ENCODE measurements at regions not wholly inside any gene's neighbourhood (a gene's known extent, or its start where the extent isn't known, plus 50 kb on each side); places are given as distances from the start of the nearest gene placed in this dataset.

DNA sequence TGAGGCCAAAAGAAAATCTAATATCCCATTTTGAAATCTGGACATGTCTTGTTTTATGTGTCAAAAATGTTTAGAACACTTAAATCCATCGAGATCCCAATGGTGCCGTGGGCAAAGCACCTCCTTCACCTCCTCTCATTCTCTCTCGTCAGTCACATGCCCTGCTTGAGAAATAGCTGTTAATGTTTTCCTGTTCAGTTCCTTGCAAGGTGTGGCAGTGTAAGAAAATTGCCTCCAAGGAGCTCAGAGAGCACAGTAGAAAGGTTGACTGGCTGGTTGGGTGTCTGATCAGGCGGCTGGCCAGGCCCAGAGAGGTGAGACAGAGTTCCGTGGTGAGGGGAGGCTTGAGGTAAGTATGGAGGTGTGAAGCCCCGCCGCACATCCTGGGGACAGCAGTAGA lies 210.2 kb downstream of the TSN start:
- peaks cover 0 to 2% (median 0%) of the 10 kb centered on the region in 3 donors for H3K27me3 ChIP-seq (ENCODE audit: control insufficient read depth in 3 of 3, insufficient read depth in 3 of 3, low read length in 3 of 3)
- WGBS, 3 donors: 59 to 75% (median 63%) methylated on average over 7 of the region's 7 CpGs
- no peak overlapping the region for H3K4me3 ChIP-seq (ENCODE audit: low read depth in 1 of 3, low read length in 3 of 3)
- FAIRE-seq: no peak
- H3K4me1 ChIP-seq (ENCODE audit: control insufficient read depth in 3 of 3, insufficient read depth in 2 of 3, low read depth in 1 of 3, low read length in 2 of 3): no peaks in the 10 kb centered on the region
- no peaks in the 10 kb centered on the region for H3K9me3 ChIP-seq (ENCODE audit: control insufficient read depth in 2 of 2, insufficient read depth in 1 of 2, low read depth in 1 of 2, low read length in 1 of 2)
- no peaks in the 10 kb centered on the region for H3K36me3 ChIP-seq (ENCODE audit: control insufficient read depth in 3 of 3, insufficient read depth in 2 of 3, low read depth in 1 of 3, low read length in 3 of 3)
- peak in 1 of 2 donors; percentile 77 for DNase-seq
- peak overlapping the region in 1 of 3 donors; percentile 57 for H3K27ac ChIP-seq (ENCODE audit: low read depth in 1 of 3, low read length in 2 of 3)

DNA sequence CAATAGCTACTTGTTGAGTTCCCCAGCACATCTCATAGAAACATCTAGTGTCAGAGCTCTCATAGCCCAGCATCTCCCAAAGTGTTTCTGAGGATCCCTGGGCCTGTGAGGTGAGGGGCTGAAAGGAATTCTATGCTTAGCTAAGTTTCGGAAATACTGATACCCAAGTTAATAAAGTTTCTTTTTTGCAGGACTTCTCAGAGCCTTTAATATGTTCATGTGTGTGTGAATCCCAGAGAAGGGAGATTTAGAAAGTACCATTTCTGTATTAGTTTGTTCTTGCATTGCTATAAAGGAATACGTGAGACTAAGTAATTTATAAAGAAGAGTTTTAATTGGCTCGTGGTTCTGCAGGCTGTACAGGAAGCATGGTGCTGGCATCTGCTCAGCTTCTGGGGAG lies 211.2 kb downstream of the TSN start:
- Histone ChIP-seq H3K4me3 (ENCODE audit: low read depth in 1 of 3, low read length in 3 of 3) (no peak overlapping the region), H3K4me1 (ENCODE audit: control insufficient read depth in 3 of 3, insufficient read depth in 2 of 3, low read depth in 1 of 3, low read length in 2 of 3) (no peaks in the 10 kb centered on the region), H3K9me3 (ENCODE audit: control insufficient read depth in 2 of 2, insufficient read depth in 1 of 2, low read depth in 1 of 2, low read length in 1 of 2) (no peaks in the 10 kb centered on the region), H3K27ac (ENCODE audit: low read depth in 1 of 3, low read length in 2 of 3) (no peak overlapping the region), H3K27me3 (ENCODE audit: control insufficient read depth in 3 of 3, insufficient read depth in 3 of 3, low read length in 3 of 3) (peaks cover 0 to 2% (median 0%) of the 10 kb centered on the region in 3 donors), H3K36me3 (ENCODE audit: control insufficient read depth in 3 of 3, insufficient read depth in 2 of 3, low read depth in 1 of 3, low read length in 3 of 3) (no peaks in the 10 kb centered on the region)
- 82 to 84% (median 83%) methylated on average over 3 of the region's 3 CpGs for WGBS, 3 donors
- DNase-seq (no peak), FAIRE-seq (no peak)

DNA sequence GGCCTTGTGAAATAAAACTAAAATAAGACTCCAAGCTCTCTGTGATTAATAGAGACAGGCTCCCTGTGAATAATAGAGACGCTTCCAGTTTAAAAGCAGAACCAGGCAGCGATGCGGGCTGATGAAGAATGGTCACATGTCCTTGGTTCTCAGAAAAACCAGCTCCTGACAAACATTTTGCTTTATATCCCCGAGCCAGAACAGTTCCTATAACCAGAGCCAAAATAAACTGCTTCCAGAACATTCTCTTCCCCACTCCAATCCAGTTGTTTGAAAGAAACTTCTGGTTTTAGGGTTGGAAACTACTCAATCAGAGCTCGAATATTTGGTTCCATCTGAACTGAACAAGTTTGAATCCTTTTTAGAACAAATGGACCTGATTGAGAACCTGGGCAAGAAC lies 213.7 kb downstream of the TSN start:
- DNase-seq (no peak), FAIRE-seq (no peak)
- peaks cover 0 to 2% (median 0%) of the 10 kb centered on the region in 3 donors for H3K27me3 ChIP-seq (ENCODE audit: control insufficient read depth in 3 of 3, insufficient read depth in 3 of 3, low read length in 3 of 3)
- H3K9me3 ChIP-seq (ENCODE audit: control insufficient read depth in 2 of 2, insufficient read depth in 1 of 2, low read depth in 1 of 2, low read length in 1 of 2): no peaks in the 10 kb centered on the region
- peaks cover 0 to 1% (median 0%) of the 10 kb centered on the region in 3 donors for H3K4me1 ChIP-seq (ENCODE audit: control insufficient read depth in 3 of 3, insufficient read depth in 2 of 3, low read depth in 1 of 3, low read length in 2 of 3)
- no peak overlapping the region for H3K4me3 ChIP-seq (ENCODE audit: low read depth in 1 of 3, low read length in 3 of 3)
- H3K27ac ChIP-seq (ENCODE audit: low read depth in 1 of 3, low read length in 2 of 3): no peak overlapping the region
- 43 to 66% (median 52%) methylated on average over 5 of the region's 5 CpGs for WGBS, 3 donors
- no peaks in the 10 kb centered on the region for H3K36me3 ChIP-seq (ENCODE audit: control insufficient read depth in 3 of 3, insufficient read depth in 2 of 3, low read depth in 1 of 3, low read length in 3 of 3)

DNA sequence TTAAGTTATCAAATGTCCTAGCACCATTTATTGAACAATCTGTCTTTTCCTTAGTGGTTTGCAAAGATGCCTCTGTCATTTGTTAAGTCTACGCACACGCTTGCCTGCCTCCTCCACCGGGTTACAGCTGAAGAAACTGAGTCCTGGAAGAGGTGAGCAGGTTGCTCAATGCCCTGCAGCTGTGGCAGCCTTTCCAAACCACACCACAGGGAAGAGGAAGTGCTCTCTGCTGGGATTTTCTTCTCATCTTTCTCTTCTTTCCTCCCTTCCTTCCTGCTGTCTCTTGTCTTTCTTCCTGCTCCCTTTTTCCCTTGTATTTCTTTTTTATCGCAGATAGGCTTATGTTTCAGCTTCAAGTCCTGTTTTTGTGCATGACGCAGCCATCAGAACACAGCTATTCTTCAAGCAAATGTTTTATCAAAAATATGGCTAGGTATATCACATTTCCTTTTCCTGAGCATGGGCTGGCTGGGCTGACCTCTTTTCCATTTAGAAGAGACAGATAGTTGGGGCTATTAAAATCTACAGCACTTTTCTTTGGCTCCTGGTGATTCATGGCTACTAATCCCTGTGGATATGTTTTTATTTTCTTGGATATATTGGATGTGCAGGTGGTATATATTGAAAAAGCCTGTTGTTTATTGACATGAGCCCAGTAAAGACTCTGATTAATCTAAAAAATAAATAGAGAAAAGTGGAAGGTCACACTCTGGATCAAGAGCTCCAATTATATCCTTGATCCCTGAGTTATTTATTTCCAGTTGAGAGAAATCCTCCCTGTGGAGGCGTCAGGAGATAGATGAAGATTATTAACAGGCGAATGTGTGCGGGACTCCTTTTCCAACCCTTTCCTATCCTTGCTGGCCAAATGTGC lies 214.6 kb downstream of the TSN start:
- Histone ChIP-seq H3K4me1 (ENCODE audit: control insufficient read depth in 3 of 3, insufficient read depth in 2 of 3, low read depth in 1 of 3, low read length in 2 of 3) (peaks cover 0 to 9% (median 0%) of the 10 kb centered on the region in 3 donors), H3K27ac (ENCODE audit: low read depth in 1 of 3, low read length in 2 of 3) (no peak overlapping the region), H3K4me3 (ENCODE audit: low read depth in 1 of 3, low read length in 3 of 3) (no peak overlapping the region), H3K27me3 (ENCODE audit: control insufficient read depth in 3 of 3, insufficient read depth in 3 of 3, low read length in 3 of 3) (peaks cover 0 to 2% (median 0%) of the 10 kb centered on the region in 3 donors), H3K36me3 (ENCODE audit: control insufficient read depth in 3 of 3, insufficient read depth in 2 of 3, low read depth in 1 of 3, low read length in 3 of 3) (no peaks in the 10 kb centered on the region), H3K9me3 (ENCODE audit: control insufficient read depth in 2 of 2, insufficient read depth in 1 of 2, low read depth in 1 of 2, low read length in 1 of 2) (no peaks in the 10 kb centered on the region)
- FAIRE-seq (no peak), DNase-seq (no peak)
- WGBS, 3 donors: 69 to 76% (median 72%) methylated on average over 8 of the region's 8 CpGs

DNA sequence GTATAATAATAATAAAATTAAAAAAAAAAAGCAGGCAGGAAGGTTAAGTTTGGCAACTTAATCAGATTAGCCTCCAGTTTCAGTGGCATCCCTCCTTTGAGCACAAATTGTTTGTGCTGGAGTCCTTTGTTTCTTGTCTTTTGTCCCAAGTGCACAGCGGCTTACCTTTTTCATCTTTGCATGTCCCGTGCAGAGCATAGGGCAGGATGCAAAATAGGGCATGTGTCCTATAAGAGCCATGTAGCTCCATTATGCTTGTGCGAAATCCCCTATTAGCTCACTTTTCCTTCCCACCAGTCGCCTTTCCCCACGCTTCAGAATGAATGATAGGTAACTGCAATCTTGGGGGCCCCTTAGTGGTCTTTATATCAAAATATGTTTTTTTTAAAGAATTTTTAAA lies 216.8 kb downstream of the TSN start:
- H3K27me3 ChIP-seq (ENCODE audit: control insufficient read depth in 3 of 3, insufficient read depth in 3 of 3, low read length in 3 of 3): peaks cover 0 to 2% (median 0%) of the 10 kb centered on the region in 3 donors
- DNase-seq (no peak), FAIRE-seq (no peak)
- no peaks in the 10 kb centered on the region for H3K9me3 ChIP-seq (ENCODE audit: control insufficient read depth in 2 of 2, insufficient read depth in 1 of 2, low read depth in 1 of 2, low read length in 1 of 2)
- H3K4me3 ChIP-seq (ENCODE audit: low read depth in 1 of 3, low read length in 3 of 3): no peak overlapping the region
- 90 to 91% (median 90%) methylated on average over 5 of the region's 5 CpGs for WGBS, 3 donors
- no peak overlapping the region for H3K27ac ChIP-seq (ENCODE audit: low read depth in 1 of 3, low read length in 2 of 3)
- H3K4me1 ChIP-seq (ENCODE audit: control insufficient read depth in 3 of 3, insufficient read depth in 2 of 3, low read depth in 1 of 3, low read length in 2 of 3): peaks cover 0 to 15% (median 0%) of the 10 kb centered on the region in 3 donors
- H3K36me3 ChIP-seq (ENCODE audit: control insufficient read depth in 3 of 3, insufficient read depth in 2 of 3, low read depth in 1 of 3, low read length in 3 of 3): no peaks in the 10 kb centered on the region

DNA sequence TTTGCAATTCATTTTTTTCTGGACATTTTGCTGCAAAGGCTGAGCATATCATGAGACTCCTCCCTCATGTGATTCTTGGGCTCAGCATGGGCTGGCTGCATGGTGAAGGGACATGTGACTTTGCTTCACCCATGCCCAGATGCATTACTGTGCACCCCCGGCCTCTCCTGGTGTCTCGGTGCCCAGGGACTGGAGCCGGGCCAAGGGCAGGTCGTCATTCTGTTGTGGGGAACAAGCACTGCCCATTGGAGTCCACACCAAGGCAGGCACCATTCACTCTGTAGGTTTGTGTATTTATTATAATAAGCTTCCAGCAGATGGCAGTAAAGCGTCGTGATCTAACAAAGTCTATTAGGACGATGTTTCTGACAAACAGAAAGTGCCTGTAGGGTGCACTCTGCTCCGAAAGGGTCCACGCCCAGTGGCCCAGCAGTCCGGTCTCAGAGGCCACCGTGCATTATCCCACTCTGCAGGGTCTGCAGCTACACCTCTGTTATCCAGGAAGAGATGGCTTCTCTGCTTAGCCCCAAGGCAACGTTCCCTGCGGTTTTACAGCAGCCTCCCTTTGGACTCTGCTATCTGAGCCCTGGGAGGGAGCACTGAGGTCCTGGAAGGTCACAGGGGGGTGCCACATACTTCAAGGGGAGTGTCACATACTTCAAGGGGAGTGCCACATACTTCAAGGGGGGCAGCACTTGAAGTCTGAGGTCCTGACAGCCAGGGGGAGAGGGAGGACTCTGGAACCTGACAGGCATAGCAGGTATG lies 219.6 kb downstream of the TSN start:
- Histone ChIP-seq H3K36me3 (ENCODE audit: control insufficient read depth in 3 of 3, insufficient read depth in 2 of 3, low read depth in 1 of 3, low read length in 3 of 3) (no peaks in the 10 kb centered on the region), H3K4me3 (ENCODE audit: low read depth in 1 of 3, low read length in 3 of 3) (peak overlapping the region in 2 of 3 donors; percentile 19 to 31), H3K4me1 (ENCODE audit: control insufficient read depth in 3 of 3, insufficient read depth in 2 of 3, low read depth in 1 of 3, low read length in 2 of 3) (peaks cover 0 to 15% (median 0%) of the 10 kb centered on the region in 3 donors), H3K9me3 (ENCODE audit: control insufficient read depth in 2 of 2, insufficient read depth in 1 of 2, low read depth in 1 of 2, low read length in 1 of 2) (no peaks in the 10 kb centered on the region), H3K27ac (ENCODE audit: low read depth in 1 of 3, low read length in 2 of 3) (peak overlapping the region in 1 of 3 donors; percentile 47), H3K27me3 (ENCODE audit: control insufficient read depth in 3 of 3, insufficient read depth in 3 of 3, low read length in 3 of 3) (no peaks in the 10 kb centered on the region)
- FAIRE-seq (no peak), DNase-seq (peak; percentile 78 to 92)
- 1 to 6% (median 3%) methylated on average over 13 of the region's 13 CpGs for WGBS, 3 donors

DNA sequence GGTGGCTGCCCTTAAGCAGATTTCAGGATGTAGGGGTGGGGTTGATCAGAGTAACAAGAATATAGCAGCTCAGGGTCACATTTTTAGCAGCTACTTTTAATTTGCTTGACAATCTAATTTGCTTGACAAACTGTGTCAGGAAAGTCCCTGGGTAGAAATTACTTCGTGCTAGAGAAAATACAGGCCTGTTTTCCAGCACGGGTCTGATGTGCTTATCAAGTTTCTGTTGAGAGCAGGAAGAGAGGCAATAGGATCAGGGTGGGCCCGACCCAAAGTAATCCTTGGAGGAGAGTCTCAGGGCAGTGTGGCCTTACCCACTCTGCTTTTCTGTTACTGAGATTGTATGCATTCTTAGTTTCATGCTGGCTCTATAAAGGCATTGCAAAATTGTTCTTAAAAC lies 221.5 kb downstream of the TSN start:
- no peak for FAIRE-seq

DNA sequence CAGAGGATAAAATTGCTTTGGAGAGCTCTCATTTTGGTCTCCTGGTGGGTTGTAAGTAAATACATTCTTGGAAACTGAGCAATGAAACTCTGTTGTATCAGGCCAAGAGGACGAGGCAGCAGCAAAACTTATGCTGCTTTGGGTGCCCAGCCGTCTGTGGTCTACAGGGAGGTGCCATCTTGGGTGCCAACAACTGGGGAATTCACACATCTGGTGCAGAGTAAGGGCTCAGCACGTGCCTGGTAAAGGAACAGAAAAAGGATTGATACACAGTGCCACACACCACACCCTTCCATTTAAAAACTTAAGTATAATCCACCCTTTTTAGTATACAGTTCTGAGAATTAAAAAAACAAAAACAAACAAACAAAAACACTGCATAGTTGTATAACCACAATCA lies 221.9 kb downstream of the TSN start:
- FAIRE-seq (no peak), DNase-seq (no peak)
- H3K36me3 ChIP-seq (ENCODE audit: control insufficient read depth in 3 of 3, insufficient read depth in 2 of 3, low read depth in 1 of 3, low read length in 3 of 3): no peaks in the 10 kb centered on the region
- H3K27me3 ChIP-seq (ENCODE audit: control insufficient read depth in 3 of 3, insufficient read depth in 3 of 3, low read length in 3 of 3): no peaks in the 10 kb centered on the region
- no peak overlapping the region for H3K27ac ChIP-seq (ENCODE audit: low read depth in 1 of 3, low read length in 2 of 3)
- no peak overlapping the region for H3K4me3 ChIP-seq (ENCODE audit: low read depth in 1 of 3, low read length in 3 of 3)
- H3K4me1 ChIP-seq (ENCODE audit: control insufficient read depth in 3 of 3, insufficient read depth in 2 of 3, low read depth in 1 of 3, low read length in 2 of 3): peaks cover 0 to 15% (median 0%) of the 10 kb centered on the region in 3 donors
- H3K9me3 ChIP-seq (ENCODE audit: control insufficient read depth in 2 of 2, insufficient read depth in 1 of 2, low read depth in 1 of 2, low read length in 1 of 2): no peaks in the 10 kb centered on the region
- WGBS, 3 donors: 58 to 64% (median 64%) methylated on average over 3 of the region's 3 CpGs

More for the DNA sequence above, 221.5 kb downstream of the TSN start:
- Histone ChIP-seq H3K9me3 (ENCODE audit: control insufficient read depth in 2 of 2, insufficient read depth in 1 of 2, low read depth in 1 of 2, low read length in 1 of 2) (no peaks in the 10 kb centered on the region), H3K4me3 (ENCODE audit: low read depth in 1 of 3, low read length in 3 of 3) (no peak overlapping the region), H3K27me3 (ENCODE audit: control insufficient read depth in 3 of 3, insufficient read depth in 3 of 3, low read length in 3 of 3) (no peaks in the 10 kb centered on the region), H3K27ac (ENCODE audit: low read depth in 1 of 3, low read length in 2 of 3) (no peak overlapping the region), H3K4me1 (ENCODE audit: control insufficient read depth in 3 of 3, insufficient read depth in 2 of 3, low read depth in 1 of 3, low read length in 2 of 3) (peaks cover 0 to 15% (median 0%) of the 10 kb centered on the region in 3 donors), H3K36me3 (ENCODE audit: control insufficient read depth in 3 of 3, insufficient read depth in 2 of 3, low read depth in 1 of 3, low read length in 3 of 3) (no peaks in the 10 kb centered on the region)
- peak in 1 of 2 donors; percentile 8 for DNase-seq
- WGBS, 3 donors: 21 to 32% (median 22%) methylated on average over 3 of the region's 3 CpGs
